Common myeloid progenitor, CD34-positive (primary cell): ENCODE measurements at regions not wholly inside any gene's neighbourhood (a gene's known extent, or its start where the extent isn't known, plus 50 kb on each side); places are given as distances from the start of the nearest gene placed in this dataset.
"Not testable (repeated sequence)": the region's sequence is repeated elsewhere in the genome, so short reads cannot be mapped to it uniquely, and the experiment has no call there.

Experiments used
- CTCF ChIA-PET: fragments of 350-600 bp; sonication (Branson Sonifier 250); formaldehyde crosslinking; loops from one replicate; lab custom pipeline; 2021; ENCODE audit warnings: antibody characterized with exemption; lab: Charles Lee
- POLR2A ChIA-PET: fragments of 350-600 bp; sonication (Branson Sonifier 250); formaldehyde crosslinking; loops from one replicate; lab custom pipeline; 2021; ENCODE audit warnings: antibody characterized with exemption; lab: Charles Lee
- DNase-seq, 3 donors: peaks; one replicate each; pipeline versions ENCODE4 v3.0.0 to v3.0.0-alpha.2; 2013
- H3K27ac ChIP-seq, 2 experiments: 1 replicate in 1 of 2; 2 replicates in 1 of 2; pipeline ENCODE4 v1.7.0; 2013; ENCODE audit warnings: inconsistent platforms in 2 of 2, low read length in 2 of 2, mild to moderate bottlenecking in 2 of 2, low read depth in 1 of 2, moderate library complexity in 1 of 2; ENCODE audit not compliant: severe bottlenecking in 2 of 2, insufficient read depth in 1 of 2, poor library complexity in 1 of 2
- H3K27me3 ChIP-seq, 5 experiments: replicated peaks in 2 of 5; 1 replicate in 3 of 5; 2 replicates in 2 of 5; pipeline versions ENCODE4 v1.6.1 to v1.7.0; 2013; ENCODE audit warnings: low read length in 4 of 5, mild to moderate bottlenecking in 2 of 5, moderate library complexity in 2 of 5, inconsistent platforms in 1 of 5; ENCODE audit not compliant: insufficient read depth in 5 of 5, control insufficient read depth in 4 of 5
- H3K36me3 ChIP-seq, 4 experiments: 1 replicate in 2 of 4; 2 replicates in 2 of 4; pipeline versions ENCODE4 v1.6.1 to v1.7.0; 2013; ENCODE audit warnings: low read length in 3 of 4, control low read depth in 1 of 4, mild to moderate bottlenecking in 1 of 4; ENCODE audit not compliant: control insufficient read depth in 4 of 4, insufficient read depth in 4 of 4
- H3K4me1 ChIP-seq, 4 experiments: 1 replicate in 3 of 4; 2 replicates in 1 of 4; pipeline versions ENCODE4 v1.6.1 to v1.7.1; 2013; ENCODE audit warnings: low read length in 3 of 4, mild to moderate bottlenecking in 3 of 4, control low read depth in 1 of 4, inconsistent platforms in 1 of 4, moderate library complexity in 1 of 4; ENCODE audit not compliant: control insufficient read depth in 4 of 4, insufficient read depth in 4 of 4; ENCODE audit errors: control extremely low read depth in 1 of 4
- H3K4me3 ChIP-seq, 7 experiments: 1 replicate in 4 of 7; 2 replicates in 3 of 7; pipeline versions ENCODE4 v1.5.1 to v1.7.0; 2013; ENCODE audit warnings: mild to moderate bottlenecking in 7 of 7, low read length in 6 of 7, moderate library complexity in 6 of 7, inconsistent platforms in 2 of 7, low read depth in 2 of 7, control low read depth in 1 of 7; ENCODE audit not compliant: insufficient read depth in 4 of 7, control insufficient read depth in 1 of 7; ENCODE audit errors: extremely low read depth in 1 of 7
- H3K9me3 ChIP-seq, 5 experiments: 1 replicate in 4 of 5; 2 replicates in 1 of 5; pipeline versions ENCODE4 v1.6.1 to v1.7.1; 2013; ENCODE audit warnings: low read length in 4 of 5, mild to moderate bottlenecking in 2 of 5, inconsistent platforms in 1 of 5, low read depth in 1 of 5, moderate library complexity in 1 of 5; ENCODE audit not compliant: control insufficient read depth in 4 of 5, insufficient read depth in 2 of 5; ENCODE audit errors: control extremely low read depth in 1 of 5
- WGBS: methylation state at CpG from one replicate; pipeline ENCODE4 v1.1.5; 2013; ENCODE audit not compliant: insufficient coverage; 5-methylcytosine and 5-hydroxymethylcytosine counted together

DNA sequence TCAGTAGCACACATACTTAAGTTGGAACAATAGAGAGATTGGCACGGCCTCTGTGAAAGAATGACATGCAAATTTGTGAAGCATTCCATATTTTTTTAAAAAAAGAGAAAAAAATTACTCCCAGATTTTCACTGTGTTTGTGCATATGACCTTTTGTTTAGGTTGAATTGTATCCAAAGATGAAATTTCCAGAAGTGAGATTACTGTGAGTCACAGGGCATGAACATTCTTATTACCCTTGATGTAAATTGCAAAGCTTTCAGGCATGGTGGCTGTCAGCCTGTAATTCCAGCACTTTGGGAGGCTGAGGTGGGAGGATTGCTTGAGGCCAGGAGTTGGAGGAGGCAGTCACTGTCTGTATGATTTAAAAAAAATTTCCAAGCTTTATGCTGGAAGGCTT lies 329.5 kb downstream of the ZNF37A start:
- H3K9me3 ChIP-seq, H3K27me3 ChIP-seq, DNase-seq, H3K27ac ChIP-seq, H3K4me3 ChIP-seq, CTCF ChIA-PET, H3K36me3 ChIP-seq, H3K4me1 ChIP-seq, POLR2A ChIA-PET: not testable (repeated sequence)
- no CpG with 5 or more reads among the region's 1 CpG for WGBS

DNA sequence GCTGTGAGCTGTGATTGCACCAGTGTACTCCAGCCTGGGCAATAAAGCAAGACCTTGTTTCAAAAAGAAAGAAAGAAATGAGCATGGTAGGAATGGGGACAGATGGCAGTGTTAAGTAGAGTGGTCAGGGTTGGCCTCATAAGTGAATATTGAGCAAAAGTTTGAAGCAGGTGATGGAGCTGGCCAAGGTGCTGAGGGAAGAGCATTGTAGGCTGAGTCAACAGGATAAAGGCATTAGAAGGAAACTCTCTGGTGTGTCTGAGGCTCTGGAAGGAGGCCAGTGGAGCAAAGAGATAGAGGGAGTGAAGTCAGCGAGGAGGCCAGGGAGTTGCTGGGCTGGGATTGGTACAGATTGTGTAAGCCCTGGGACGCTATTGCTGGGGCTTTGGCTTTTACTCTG lies 336.1 kb downstream of the ZNF37A start:
- no CpG with 5 or more reads among the region's 2 CpGs for WGBS
- POLR2A ChIA-PET, H3K9me3 ChIP-seq: not testable (repeated sequence)

DNA sequence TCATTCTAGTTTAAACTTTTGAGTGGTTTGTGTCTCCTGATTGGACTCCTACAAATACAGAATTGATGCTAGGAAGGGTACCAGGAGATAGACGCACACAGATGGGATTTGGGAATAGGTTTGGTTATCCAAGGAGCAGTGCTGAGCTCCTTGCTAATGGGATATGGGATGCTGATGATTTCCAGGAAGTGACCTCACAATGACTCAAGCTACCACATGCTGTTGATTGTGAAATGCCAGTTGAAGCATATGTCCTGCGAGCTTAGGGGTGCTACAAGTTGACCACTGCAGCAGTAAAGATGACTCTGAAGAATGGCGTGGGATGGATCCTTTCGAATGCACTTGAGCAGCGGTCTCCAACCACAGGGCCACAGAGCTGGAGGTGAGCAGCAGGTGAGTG lies 343.2 kb downstream of the ZNF37A start:
- H3K27ac ChIP-seq, POLR2A ChIA-PET, H3K36me3 ChIP-seq, H3K4me3 ChIP-seq, CTCF ChIA-PET, H3K4me1 ChIP-seq, H3K9me3 ChIP-seq, DNase-seq, H3K27me3 ChIP-seq: not testable (repeated sequence)
- WGBS: no CpG with 5 or more reads among the region's 5 CpGs

More for the DNA sequence above, 336.1 kb downstream of the ZNF37A start:
- H3K27me3 ChIP-seq, CTCF ChIA-PET, H3K4me3 ChIP-seq, H3K4me1 ChIP-seq, DNase-seq, H3K36me3 ChIP-seq, H3K27ac ChIP-seq: not testable (repeated sequence)

DNA sequence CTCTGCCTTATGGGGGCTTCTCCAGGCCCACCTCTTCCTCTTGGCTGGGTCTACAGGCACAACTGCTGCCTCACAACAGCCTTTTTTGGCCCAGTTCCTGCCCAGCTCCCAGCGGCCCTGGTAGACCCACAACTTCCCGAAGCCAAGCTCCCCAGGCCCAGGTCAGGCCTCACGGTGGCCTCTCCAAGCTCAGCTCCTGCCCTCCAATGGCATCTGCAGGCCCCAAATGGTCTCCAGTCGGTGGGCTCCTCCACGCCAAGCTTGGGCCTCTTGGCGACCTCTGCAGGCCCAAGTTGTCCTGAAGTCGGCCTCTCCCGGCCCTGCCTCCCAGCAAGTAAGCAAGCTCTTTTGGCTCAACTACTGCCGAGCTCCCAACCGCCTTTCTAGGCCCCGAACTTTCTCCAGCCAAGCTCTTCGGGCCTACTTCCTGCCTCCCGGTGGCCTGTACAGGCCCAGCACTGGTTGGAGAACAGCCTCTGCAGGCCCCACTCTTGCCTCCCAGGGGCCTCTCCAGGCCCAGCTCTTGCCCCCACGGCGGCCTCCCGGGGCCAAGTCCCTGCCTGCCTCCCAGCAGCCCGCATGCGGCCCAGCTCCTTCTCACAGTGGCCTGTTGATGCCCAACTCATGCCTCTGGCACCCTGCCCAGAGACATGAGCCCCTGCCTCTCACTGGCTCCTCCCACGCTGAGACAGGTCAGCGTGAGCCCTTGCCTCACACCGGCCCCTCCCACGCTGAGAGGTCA lies 354.6 kb downstream of the ZNF37A start:
- 99% methylated on average over 18 of the region's 22 CpGs for WGBS
- POLR2A ChIA-PET: not testable (repeated sequence)

DNA sequence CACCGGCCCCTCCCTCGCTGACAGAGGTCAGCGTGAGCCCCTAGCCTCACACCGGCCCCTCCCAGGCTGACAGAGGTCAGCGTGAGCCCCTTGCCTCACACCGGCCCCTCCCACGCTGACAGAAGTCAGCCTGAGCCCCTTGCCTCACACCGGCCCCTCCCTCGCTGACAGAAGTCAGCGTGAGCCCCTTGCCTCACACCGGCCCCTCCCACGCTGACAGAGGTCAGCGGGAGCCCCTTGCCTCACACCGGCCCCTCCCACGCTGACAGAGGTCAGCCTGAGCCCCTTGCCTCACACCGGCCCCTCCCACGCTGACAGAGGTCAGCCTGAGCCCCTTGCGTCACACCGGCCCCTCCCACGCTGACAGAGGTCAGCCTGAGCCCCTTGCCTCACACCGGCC lies 355.5 kb downstream of the ZNF37A start:
- POLR2A ChIA-PET, CTCF ChIA-PET: not testable (repeated sequence)
- 100% methylated on average over 7 of the region's 21 CpGs for WGBS

More for the DNA sequence above, 354.6 kb downstream of the ZNF37A start:
- H3K9me3 ChIP-seq, H3K27me3 ChIP-seq, H3K4me1 ChIP-seq, H3K27ac ChIP-seq, DNase-seq, H3K4me3 ChIP-seq, CTCF ChIA-PET: not testable (repeated sequence)
- H3K36me3 ChIP-seq: peaks cover 0 to 17% (median 1%) of the 10 kb centered on the region in 4 experiments

DNA sequence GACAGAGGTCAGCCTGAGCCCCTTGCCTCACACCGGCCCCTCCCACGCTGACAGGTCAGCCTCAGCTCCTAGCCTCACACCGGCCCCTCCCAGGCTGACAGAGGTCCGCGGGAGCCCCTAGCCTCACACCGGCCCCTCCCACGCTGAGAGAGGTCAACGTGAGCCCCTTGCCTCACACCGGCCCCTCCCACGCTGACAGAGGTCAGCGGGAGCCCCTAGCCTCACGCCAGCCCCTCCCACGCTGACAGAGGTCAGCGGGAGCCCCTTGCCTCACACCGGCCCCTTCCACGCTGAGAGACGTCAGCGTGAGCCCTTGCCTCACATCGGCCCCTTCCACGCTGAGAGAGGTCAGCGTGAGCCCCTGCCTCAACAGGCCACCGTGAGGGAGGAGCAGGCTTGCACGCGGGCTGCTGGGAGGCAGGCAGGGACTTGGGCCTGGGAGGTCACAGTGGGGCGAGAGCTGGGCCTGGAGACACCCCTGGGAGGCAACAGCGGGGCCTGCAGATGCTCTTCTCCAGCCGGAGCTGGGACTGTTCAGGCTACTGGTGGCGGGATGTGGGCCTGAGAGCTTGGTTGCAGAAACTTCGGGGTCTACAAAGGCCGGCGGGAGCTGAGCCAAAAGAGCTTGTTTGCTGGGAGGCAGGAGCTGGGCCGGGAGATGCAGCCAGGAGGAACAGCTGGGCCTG lies 356.4 kb downstream of the ZNF37A start:
- H3K4me1 ChIP-seq, CTCF ChIA-PET, H3K9me3 ChIP-seq, H3K27ac ChIP-seq, H3K27me3 ChIP-seq, POLR2A ChIA-PET, H3K4me3 ChIP-seq, DNase-seq: not testable (repeated sequence)
- WGBS: 94% methylated on average over 20 of the region's 32 CpGs
- peaks cover 0 to 17% (median 1%) of the 10 kb centered on the region in 4 experiments for H3K36me3 ChIP-seq

More for the DNA sequence above, 355.5 kb downstream of the ZNF37A start:
- not testable (repeated sequence) for H3K27ac ChIP-seq, H3K27me3 ChIP-seq, H3K4me3 ChIP-seq, H3K9me3 ChIP-seq, H3K4me1 ChIP-seq, DNase-seq
- H3K36me3 ChIP-seq: peaks cover 0 to 17% (median 1%) of the 10 kb centered on the region in 4 experiments

DNA sequence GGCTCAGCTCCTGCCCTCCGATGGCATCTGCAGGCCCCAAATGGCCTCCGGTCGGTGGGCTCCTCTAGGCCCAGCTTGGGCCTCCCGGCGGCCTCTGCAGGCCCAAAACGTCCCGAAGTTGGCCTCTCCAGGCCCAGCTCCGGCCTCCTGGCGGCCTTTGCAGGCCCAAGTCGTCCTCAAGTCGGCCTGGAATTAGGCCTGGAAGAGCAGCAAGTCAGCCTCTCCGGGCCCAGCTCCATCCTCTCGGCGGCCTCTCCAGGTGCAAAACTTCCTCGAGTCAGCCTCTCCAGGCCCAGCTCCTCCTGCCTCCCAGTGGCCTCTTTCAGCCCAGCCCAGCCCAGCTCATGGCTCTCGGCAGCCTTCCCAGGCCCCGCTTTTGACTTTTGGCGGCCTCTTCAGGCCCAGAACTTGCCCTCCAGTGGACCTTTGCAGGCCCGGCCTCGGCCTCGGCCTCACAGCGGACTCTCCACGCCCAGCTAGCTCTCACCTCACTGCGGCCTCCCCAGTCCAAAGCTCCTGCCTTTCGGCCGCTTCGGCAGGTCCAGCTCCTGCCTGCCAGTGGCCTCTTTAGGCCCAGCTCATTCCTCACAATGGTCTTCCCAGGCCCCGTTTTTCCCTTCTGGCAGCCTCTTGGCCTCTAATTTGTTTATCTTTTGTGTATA lies 357.3 kb downstream of the ZNF37A start:
- H3K4me1 ChIP-seq, POLR2A ChIA-PET, H3K27ac ChIP-seq, H3K27me3 ChIP-seq, CTCF ChIA-PET, H3K4me3 ChIP-seq, DNase-seq, H3K9me3 ChIP-seq: not testable (repeated sequence)
- WGBS: 93% methylated on average over 18 of the region's 28 CpGs
- H3K36me3 ChIP-seq: peaks cover 0 to 17% (median 1%) of the 10 kb centered on the region in 4 experiments
